ENCODE measurements at regions not wholly inside any gene's neighbourhood (a gene's known extent, or its start where the extent isn't known, plus 50 kb on each side); places are given as distances from the start of the nearest gene placed in this dataset.

GRCh38 chrY:15805985-15806384, 1281.7 kb downstream of the NLGN4Y start:
- Mint-ChIP-seq H3K27ac (no peak overlapping the region), H3K4me1 (ENCODE audit: low read depth) (no peaks in the 10 kb centered on the region), H3K27me3 (no peaks in the 10 kb centered on the region), H3K36me3 (ENCODE audit: low read depth) (no peaks in the 10 kb centered on the region), H3K9me3 (peaks cover 7% of the 10 kb centered on the region), H3K4me3 (no peak overlapping the region)
- intact Hi-C loops (cut with micrococcal nuclease) = no loop called here
- POLR2A ChIA-PET = no interaction called here
- no peak for TF ChIP-seq CTCF (IDR thresholded peaks at IDR 0.05)
- ATAC-seq (no peak), DNase-seq (no peak)
- CTCF ChIA-PET = no interaction called here

DNA sequence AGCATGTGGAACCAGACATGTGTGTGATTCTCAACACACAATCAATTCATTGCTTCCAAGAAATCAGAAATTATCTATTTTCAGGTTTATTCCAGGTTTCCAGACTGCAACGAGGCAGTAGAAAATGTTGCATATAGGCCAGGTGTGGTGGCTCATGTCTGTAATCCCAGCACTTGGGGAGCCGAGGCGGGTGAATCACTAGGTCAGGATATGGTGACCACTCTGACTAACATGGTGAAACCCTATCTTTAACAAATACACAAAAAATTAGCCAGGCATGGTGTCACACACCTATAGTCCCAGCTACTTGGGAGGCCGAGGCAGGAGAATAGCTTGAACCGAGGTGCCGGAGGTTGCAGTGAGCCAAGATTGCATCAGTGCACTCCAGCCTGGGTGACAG, 1289.9 kb downstream of the NLGN4Y start:
- intact Hi-C loops (cut with micrococcal nuclease) = no loop called here
- ATAC-seq (no peak), DNase-seq (no peak)
- POLR2A ChIA-PET = no interaction called here
- no peaks in the 10 kb centered on the region for H3K36me3 Mint-ChIP-seq (ENCODE audit: low read depth)
- no peak overlapping the region for H3K27ac Mint-ChIP-seq
- no peaks in the 10 kb centered on the region for H3K27me3 Mint-ChIP-seq
- TF ChIP-seq CTCF (IDR thresholded peaks at IDR 0.05) = no peak
- no peaks in the 10 kb centered on the region for H3K4me1 Mint-ChIP-seq (ENCODE audit: low read depth)
- H3K4me3 Mint-ChIP-seq = no peak overlapping the region
- H3K9me3 Mint-ChIP-seq = peaks cover 4% of the 10 kb centered on the region
- CTCF ChIA-PET = no interaction called here

Measured in activated CD8-positive, alpha-beta T cell treated with anti-CD3 and anti-CD28 coated beads for 36 hours (primary cell).